ENCODE measurements at regions not wholly inside any gene's neighbourhood (a gene's known extent, or its start where the extent isn't known, plus 50 kb on each side); places are given as distances from the start of the nearest gene placed in this dataset.
A peak's percentile ranks its signal among the peaks of the same experiment; 100 is the strongest.
"Not testable (repeated sequence)": the region's sequence is repeated elsewhere in the genome, so short reads cannot be mapped to it uniquely, and the experiment has no call there.

- DNase-seq (ENCODE audit: low read depth in 3 of 3), result no peak
These were observed 117.7 kb upstream of the PODXL start for GRCh38 chr7:131674131-131674530.

GRCh38 chr7:131673576-131673975, 117.1 kb upstream of the PODXL start:
- no peak for DNase-seq (ENCODE audit: low read depth in 3 of 3)

- DNase-seq (ENCODE audit: low read depth in 3 of 3), result no peak
These were observed 114.0 kb upstream of the PODXL start for GRCh38 chr7:131670406-131670805.

- DNase-seq (ENCODE audit: low read depth in 3 of 3), result no peak
These were observed 111.3 kb upstream of the PODXL start for GRCh38 chr7:131667699-131668098.

GRCh38 chr7:131665021-131665420, 108.6 kb upstream of the PODXL start:
- no peak for DNase-seq (ENCODE audit: low read depth in 3 of 3)

- DNase-seq (ENCODE audit: low read depth in 3 of 3), result no peak
These were observed 108.1 kb upstream of the PODXL start for GRCh38 chr7:131664570-131664969.

- DNase-seq (ENCODE audit: low read depth in 3 of 3), result not testable (repeated sequence)
These were observed 106.0 kb upstream of the PODXL start for GRCh38 chr7:131662301-131662873.

GRCh38 chr7:131657881-131658280, 101.5 kb upstream of the PODXL start:
- DNase-seq (ENCODE audit: low read depth in 3 of 3), result no peak

GRCh38 chr7:131656980-131657723, 100.7 kb upstream of the PODXL start:
- no peak for DNase-seq (ENCODE audit: low read depth in 3 of 3)

- no peak for DNase-seq (ENCODE audit: low read depth in 3 of 3)
These were observed 99.4 kb upstream of the PODXL start for GRCh38 chr7:131655866-131656265.

GRCh38 chr7:131655447-131655846, 99.0 kb upstream of the PODXL start:
- DNase-seq (ENCODE audit: low read depth in 3 of 3), result no peak

GRCh38 chr7:131654668-131655326, 98.4 kb upstream of the PODXL start:
- DNase-seq (ENCODE audit: low read depth in 3 of 3), result peak; percentile 71 to 78 (median 72)

- DNase-seq (ENCODE audit: low read depth in 3 of 3), result no peak
These were observed 97.8 kb upstream of the PODXL start for GRCh38 chr7:131654249-131654558.

- no peak for DNase-seq (ENCODE audit: low read depth in 3 of 3)
These were observed 97.2 kb upstream of the PODXL start for GRCh38 chr7:131653418-131654248.

GRCh38 chr7:131652934-131653333, 96.5 kb upstream of the PODXL start:
- DNase-seq (ENCODE audit: low read depth in 3 of 3), result no peak

- DNase-seq (ENCODE audit: low read depth in 3 of 3), result no peak
These were observed 95.8 kb upstream of the PODXL start for GRCh38 chr7:131652194-131652593.

GRCh38 chr7:131649879-131650278, 93.5 kb upstream of the PODXL start:
- no peak for DNase-seq (ENCODE audit: low read depth in 3 of 3)

- no peak for DNase-seq (ENCODE audit: low read depth in 3 of 3)
These were observed 92.6 kb upstream of the PODXL start for GRCh38 chr7:131649003-131649541.

GRCh38 chr7:131648491-131648890, 92.1 kb upstream of the PODXL start:
- no peak for DNase-seq (ENCODE audit: low read depth in 3 of 3)

- DNase-seq (ENCODE audit: low read depth in 3 of 3), result no peak
These were observed 89.8 kb upstream of the PODXL start for GRCh38 chr7:131646203-131646602.

- no peak for DNase-seq (ENCODE audit: low read depth in 3 of 3)
These were observed 86.0 kb upstream of the PODXL start for GRCh38 chr7:131642429-131642828.

GRCh38 chr7:131640686-131641085, 84.3 kb upstream of the PODXL start:
- DNase-seq (ENCODE audit: low read depth in 3 of 3), result no peak

All from stimulated activated CD4-positive, alpha-beta T cell treated with anti-CD3 and anti-CD28 coated beads, TNF-alpha, amount 100 ng/mL, for 48 hours (primary cell).